HG03457 (cell line): ENCODE measurements at regions not wholly inside any gene's neighbourhood (a gene's known extent, or its start where the extent isn't known, plus 50 kb on each side); places are given as distances from the start of the nearest gene placed in this dataset.
"Not testable (repeated sequence)": the region's sequence is repeated elsewhere in the genome, so short reads cannot be mapped to it uniquely, and the experiment has no call there.

Source experiments
- ATAC-seq: cut with Tn5 transposase; IDR thresholded peaks from one replicate; pipeline ENCODE4 v1.9.1; 2021; ENCODE audit warnings: moderate number of reproducible peaks; ENCODE audit not compliant: unreplicated experiment

DNA sequence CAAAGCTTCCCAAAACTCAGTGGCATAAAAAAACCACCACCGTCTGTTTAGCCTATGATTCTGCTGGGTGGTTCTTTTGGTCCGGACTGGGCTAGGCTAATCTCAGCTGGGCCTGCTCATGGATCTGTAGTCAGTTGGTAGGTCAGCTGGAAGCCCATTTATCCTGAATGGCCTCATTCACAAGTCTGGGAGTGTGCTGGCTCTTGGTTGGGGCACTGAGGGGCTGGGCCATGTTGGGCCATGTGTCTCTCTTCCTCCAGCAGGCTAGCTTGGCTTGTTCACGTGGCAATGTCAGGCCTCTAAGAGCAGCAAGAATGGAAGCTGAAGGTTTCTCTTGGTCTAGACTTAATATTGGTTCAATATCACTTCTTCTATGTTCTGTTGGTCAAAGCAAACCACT is 95.7 kb upstream of the HS6ST1 start:
- no peak for ATAC-seq

DNA sequence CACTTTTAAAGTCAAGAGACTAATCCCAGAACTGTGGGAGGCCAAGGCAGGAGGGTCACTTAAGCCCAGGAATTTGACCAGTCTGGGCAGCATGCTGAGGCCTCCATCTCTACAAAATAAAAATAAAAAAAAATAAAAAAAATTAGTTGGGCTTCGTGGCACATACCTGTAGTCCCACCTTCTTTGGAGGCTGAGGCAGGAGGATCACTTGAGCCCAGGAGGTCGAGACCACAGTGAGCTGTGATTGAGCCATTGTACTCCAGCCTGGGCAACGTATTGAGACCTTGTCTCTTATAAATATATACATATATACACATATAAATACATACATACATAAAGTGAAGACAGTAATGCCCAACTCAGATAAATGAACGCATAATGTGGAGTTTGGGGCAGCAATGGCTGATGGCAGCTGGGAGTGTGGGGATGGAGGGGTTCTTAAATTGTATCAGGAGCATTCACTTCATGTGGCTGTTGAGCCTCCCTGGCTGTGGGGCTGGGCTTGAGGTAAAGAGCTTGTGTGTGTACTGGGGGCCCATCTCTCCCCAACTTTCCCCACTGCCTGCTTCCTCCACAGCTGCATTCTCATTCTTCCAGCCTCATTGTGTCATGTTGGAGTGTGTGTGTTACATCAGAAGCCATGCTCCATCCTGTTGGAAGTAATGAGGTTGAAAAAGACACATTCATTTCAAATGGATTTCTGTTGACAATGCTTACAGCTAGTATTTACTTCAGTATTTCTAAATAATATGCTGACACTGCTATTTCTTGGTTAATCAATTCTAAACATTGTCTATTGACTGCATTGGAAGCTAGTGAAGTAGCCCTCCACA is 96.5 kb upstream of the HS6ST1 start:
- no peak for ATAC-seq

DNA sequence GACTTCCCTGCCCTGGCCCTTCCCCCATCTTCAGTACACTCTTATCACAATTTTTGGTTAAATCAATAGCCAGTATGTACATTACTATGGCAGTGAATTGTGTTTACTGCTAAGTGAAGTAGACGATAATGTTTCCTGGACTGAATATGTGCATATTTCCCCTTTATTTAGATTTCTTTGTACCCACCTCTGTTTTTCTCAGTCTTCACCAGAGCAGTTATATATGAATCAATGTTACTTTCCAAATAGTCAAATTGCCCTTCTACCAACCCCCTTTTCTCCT is 97.1 kb upstream of the HS6ST1 start:
- ATAC-seq, result no peak

DNA sequence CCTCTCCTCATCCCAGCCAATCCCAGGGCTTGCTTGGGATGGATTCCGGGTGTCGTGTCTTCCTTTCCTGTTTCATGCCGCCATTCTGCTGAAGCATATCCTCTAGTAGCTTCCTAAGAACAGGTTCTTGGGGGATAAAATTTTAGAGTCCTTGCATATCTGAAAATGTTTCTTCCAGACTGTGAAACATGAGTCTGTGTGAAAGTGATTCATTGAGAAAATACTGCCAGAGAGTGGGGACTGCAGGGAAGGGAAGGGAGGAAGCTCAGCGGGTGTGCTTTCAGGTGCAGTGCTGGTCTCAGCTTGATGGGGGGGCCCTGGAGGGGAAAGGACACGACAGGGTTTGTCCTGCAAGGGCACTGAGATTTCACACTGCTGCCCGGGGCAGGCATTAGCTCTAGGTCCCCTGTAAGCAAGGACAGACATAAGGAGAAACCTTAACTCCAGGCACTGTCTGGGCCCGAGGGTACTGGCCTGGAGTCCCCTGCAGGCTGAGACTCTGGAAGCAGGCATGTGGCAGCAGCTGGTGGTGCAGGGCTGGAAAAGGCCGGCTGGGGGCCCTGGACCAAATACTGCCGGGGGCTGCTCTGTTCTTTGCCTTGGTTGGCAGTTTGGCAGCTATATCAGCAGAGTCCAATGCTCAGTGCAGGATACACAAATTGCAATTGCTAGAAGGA is 97.6 kb upstream of the HS6ST1 start:
- no peak for ATAC-seq

DNA sequence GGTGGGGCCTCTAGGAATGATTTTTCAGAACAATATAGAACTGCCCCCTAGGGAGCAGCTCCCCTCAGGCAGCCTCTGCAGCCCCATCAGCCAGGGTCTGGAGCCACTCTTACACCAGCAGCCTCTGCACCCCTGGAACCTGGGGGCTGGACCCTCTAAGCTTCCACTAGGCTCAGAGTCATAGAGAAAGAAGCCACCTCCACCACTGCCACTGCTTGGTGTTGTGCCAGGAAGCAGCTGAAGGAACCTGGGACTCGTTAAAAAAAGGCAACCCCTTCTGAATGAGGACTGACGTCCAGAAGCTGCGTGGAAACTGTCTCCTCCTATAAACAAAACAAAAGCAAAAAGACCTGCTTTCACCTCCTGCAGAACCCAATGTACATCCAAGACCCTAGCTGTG is 98.1 kb upstream of the HS6ST1 start:
- ATAC-seq, result no peak

DNA sequence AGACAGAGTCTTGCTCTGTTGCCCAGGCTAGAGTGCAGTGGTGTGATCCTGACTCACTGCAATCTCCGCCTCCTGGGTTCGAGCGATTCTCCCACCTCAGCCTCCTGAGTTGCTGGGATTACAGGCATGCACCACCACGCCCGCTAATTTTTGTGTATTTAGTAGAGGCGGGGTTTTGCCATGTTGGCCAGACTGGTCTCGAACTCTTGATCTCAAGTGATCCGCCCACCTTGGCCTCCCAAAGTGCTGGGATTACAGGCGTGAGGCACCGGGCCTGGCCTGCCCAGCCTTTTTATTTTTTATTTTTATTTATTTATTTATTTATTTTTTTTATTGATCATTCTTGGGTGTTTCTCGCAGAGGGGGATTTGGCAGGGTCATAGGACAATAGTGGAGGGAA is 98.6 kb upstream of the HS6ST1 start:
- not testable (repeated sequence) for ATAC-seq

DNA sequence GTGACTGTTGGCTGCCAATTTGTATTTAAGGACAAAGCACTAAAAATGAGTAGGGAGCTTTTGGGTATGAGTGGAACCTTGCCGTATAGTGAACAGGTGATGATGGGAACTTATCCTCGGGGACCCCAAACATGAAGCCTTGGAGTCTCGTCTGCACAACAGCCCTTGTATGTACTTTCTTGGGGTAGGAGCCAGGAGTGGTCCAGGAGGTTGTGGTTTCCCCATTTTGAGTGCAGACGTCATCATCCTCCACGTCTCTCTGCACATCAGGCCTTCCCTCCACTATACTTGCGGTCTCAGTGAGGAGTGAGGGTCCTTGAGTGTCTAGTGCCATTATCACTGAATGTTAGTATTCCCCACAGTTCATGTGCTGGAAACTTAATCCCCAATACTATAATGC is 101.5 kb upstream of the HS6ST1 start:
- ATAC-seq, result no peak

DNA sequence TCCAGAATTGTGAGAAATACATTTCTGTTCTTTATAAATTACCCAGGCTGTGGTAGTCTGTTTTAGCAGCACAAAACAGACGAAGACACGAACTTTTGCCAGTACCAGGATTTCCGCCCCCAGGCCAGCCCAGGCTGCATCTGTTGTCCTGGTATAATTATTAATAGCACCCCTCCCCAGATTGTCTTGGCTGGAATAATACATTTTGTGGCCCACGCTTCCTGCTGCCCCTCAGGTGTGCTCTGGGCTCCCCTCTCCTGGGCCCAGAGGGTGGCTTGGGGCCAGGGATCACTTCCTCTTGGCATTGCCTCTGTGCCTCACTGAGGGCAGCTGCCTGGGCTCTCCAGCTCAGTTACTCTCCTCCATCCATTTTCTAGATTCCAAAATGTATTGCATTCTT is 102.1 kb upstream of the HS6ST1 start:
- no peak for ATAC-seq

DNA sequence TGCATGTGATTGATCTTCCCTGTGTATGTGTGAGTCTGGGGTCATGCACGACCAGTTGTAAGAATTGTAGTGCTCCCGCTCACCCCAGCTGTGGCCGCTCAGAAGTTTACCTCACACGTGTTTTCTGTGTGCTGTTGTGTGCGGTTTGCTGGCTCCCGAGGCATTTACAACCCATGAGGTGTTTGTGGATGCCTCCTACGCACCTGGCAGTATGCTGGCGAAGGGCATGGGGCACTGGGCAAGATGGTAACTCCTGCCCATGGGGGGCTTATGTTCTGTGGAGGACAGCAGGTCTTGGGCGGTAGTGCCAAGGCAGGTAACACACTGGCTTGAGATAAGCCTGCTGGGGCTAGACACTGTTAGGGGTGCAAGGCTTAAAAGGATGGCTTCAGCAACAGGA is 102.6 kb upstream of the HS6ST1 start:
- no peak for ATAC-seq

DNA sequence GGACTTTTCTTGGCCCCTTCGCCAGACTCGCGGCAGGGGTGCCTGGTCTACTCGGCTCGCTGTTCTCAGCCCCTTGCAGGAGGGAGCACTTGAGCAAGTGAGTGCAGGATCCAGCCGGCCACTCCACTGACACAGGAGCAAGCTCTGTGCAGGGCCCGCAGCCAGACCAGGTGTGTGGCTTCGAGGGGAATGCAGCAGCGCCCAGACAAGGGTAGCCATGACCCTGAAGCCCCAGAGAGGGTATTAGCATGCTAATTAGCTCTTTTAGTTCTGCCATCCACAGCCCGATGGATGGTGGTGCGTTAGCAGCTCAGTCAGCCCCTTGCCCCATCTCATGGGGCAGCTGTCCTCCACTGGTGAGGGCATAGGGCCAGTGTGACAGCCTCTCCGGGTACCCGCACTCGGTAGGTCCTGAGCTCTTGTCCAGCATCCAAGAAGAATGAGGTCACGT is 103.2 kb upstream of the HS6ST1 start:
- ATAC-seq, result no peak

DNA sequence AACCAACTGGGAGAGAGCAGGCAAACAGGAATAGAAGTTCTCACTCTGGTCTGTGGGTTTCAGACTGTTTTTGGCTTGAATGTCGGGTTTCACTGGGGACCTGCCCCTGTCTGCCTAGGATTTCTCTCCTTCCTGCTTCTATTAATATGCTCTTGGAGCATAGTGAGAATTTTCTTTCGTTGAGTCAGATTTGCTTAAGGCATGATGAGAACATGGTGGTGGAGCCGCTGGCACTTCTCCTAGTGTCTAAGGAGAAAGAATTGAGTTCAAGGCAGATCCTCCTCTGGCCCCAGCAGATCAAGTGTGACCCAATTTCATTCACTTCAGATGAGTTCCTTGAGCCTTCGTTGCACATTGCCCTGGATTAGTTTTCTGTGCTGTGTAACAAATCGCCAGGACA is 103.9 kb upstream of the HS6ST1 start:
- ATAC-seq, result no peak

DNA sequence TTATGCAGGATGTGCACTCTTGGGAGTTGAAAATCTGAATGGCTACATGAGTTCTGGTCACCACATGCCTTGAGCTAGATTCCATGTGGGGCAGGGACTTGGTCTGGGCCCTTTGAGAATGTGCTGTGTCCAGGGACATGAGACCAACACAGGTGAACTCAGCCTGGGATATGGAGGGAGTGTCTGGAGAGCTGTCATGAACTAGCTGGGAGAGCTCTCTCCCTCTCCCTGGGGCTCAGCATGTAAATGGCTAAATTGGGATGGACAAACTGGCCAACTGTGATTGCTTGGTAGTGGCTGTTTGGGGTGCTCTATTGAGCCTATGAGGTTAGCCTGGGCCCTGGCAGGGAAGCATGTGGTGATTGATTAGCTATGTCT is 105.1 kb upstream of the HS6ST1 start:
- ATAC-seq, result no peak

DNA sequence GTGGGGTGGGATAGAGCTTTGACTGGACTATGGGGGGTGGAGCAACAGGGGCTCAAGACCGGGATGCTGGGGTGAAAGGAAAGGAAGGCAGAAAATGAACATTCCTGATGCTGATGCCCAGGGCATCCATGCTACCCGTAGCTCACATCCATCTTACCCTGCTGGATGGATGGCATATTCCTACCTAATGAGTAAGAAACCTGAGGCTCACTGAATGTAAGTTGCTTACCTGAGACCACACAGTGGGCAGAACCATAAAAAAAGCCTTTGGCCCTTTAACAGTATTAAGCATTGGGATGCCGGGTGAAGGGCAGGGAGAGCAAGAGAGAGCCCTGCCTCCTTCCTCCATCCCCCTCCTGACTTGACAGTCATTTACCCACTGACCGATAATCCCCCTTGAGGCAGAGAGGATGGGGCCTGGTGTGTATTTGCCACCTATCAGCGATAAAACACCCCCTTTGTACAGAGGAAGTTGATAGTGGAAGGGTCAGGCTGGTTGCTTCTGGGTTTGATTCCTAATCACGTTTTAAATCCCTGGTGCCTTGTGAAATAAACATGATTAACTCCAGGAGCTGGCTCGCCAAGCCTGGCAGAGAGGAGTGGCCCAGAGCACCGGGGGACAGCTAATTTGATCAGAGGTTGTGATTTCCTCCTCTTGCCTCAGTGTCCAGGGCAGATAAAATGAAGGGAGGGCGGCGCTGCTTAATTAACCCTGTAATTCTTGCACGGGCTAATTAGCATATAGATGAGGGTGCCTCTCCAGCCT is 105.9 kb upstream of the HS6ST1 start:
- no peak for ATAC-seq

DNA sequence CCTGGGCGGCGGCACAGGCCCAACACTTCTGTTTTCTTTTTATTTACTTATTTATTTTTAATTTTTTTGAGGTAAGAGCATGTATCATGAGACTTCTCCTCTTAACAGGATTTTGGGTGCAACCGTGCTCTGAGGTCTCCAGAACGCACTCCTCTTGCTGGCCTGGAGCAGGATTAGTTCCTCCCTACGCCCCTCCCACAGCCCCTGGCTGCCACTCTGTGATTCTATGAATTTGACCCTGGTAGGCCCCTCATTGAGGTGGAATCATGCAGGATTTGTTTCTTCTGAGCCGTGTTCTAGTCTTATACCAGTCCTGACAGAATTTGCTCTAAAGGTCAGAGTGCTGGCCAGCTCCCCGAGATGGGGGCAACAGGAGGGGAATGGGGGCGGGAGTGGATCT is 106.5 kb upstream of the HS6ST1 start:
- ATAC-seq, result no peak

DNA sequence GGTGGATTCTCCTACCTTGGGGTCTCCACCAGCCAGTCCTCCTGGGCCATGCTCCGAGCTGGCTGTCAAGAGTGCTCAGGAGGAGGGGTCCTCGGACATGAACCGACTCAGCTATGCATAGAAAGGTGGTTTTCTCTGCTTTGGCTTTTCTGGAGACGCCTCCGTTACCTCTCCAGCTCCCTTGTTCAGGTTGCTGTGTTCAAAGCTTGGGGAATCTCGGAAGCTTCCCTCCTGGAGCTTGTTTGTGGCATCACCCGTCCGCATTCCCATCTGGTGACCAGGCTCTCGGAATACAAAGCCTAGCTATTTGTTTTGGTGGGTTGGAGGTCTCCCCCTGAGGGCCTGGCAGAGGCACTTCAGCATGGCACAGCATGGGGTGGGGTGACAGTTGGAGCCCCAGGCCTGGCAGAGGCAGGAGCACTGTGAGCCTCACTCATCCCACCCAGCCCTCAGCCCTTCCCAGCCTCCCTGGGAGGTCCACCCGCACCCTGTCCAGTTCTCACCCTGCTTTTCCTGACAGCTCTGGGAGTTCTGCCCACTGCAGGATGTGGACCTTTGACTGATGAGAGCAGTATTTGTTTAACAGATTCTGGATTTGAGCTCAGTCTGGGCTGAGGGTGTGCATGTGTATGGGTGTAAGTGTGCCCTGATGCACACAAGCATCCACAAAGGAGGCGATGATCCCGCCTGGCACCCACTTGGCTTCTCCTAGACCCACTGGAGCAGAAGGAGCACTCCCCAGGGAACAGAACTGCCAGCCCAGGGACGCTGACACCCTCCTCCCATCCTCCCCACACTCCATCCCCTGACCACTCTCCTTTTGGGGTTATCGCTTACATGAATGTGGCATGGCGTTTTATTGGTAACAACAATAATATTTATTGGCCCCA is 107.3 kb upstream of the HS6ST1 start:
- ATAC-seq, result no peak

DNA sequence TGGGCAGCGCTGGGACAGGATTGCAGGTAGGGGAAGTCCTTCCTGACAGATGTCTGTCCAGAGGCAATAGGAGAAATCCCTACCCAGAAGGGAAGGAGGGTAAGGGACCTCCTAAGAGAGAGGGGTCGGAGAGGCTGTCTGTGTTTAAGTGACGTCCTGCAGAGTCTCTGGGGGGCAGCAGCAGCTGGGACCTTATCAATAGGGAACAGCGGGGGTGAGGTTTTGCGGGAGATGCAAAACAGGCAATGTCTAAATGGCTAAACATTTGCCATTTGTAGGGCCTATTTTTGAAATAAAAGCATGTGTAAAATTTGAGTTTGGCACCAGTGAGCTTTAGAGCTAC is 108.7 kb upstream of the HS6ST1 start:
- no peak for ATAC-seq

DNA sequence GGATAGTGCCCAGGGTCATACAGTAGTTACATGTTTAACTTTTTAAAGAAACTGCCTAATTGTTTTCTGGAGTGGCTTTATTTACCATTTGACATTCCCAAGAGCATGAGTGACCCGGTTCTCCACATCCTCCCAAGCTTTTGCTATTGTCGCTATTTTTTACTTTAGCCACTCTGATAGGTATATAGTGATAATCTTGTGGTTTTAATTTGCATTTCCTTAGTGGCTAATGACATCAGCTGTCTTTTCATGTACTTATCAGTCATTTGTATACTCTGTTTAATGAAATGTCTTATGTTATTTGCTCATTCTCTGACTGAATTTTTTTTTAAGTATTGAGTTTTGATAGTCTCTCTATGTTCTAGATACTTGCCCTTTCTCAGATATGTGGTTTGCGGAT is 109.7 kb upstream of the HS6ST1 start:
- no peak for ATAC-seq

DNA sequence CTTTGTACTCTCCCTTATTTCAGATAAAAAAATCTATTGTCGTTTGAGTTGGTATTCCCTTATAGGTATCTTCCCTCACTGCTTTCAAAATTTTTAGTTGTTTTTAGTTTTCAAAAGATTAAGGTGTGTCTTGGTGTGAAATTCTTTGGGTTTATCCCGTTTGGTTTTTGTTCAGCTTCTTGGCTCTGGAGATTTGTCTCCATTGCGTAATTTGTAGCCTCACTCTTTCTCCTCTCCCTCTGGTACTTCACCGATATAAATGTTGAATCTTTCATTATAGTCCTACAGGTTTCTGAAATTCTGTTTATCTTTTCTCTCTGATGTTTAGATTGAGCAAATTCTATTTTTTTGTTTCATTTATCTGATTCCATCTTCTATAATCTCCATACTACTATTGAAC is 113.8 kb upstream of the HS6ST1 start:
- ATAC-seq, result no peak

DNA sequence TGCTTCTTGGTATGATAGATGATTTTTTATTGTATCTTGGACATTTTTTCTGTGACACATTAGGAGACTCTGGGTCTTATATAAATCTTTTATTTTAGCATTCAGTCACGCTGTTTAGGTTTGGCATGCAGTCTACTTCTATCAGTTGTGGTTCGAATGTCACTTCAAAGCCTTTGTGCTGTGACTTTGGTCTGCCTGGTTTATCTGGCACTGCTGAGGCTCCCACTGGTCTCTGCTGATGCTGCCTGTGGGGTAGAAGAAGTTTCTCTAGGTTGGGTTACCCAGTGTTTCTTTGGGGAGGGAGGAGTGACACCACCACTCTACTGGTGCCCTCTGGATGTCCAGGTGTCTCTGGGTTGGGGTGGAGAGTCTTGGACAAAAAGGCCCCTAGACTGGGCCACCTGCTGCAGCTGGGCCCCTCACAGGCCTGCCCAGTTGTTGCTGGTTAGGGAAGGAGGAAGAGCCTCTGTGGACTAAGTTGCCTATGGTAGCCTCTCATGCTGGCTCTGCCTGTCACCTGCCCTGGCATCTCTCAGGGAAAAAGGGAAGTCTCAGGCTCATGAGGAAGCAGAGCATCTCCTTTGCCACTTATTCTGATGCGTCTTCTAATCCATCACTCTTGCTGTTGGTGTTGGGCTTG is 115.4 kb upstream of the HS6ST1 start:
- no peak for ATAC-seq

DNA sequence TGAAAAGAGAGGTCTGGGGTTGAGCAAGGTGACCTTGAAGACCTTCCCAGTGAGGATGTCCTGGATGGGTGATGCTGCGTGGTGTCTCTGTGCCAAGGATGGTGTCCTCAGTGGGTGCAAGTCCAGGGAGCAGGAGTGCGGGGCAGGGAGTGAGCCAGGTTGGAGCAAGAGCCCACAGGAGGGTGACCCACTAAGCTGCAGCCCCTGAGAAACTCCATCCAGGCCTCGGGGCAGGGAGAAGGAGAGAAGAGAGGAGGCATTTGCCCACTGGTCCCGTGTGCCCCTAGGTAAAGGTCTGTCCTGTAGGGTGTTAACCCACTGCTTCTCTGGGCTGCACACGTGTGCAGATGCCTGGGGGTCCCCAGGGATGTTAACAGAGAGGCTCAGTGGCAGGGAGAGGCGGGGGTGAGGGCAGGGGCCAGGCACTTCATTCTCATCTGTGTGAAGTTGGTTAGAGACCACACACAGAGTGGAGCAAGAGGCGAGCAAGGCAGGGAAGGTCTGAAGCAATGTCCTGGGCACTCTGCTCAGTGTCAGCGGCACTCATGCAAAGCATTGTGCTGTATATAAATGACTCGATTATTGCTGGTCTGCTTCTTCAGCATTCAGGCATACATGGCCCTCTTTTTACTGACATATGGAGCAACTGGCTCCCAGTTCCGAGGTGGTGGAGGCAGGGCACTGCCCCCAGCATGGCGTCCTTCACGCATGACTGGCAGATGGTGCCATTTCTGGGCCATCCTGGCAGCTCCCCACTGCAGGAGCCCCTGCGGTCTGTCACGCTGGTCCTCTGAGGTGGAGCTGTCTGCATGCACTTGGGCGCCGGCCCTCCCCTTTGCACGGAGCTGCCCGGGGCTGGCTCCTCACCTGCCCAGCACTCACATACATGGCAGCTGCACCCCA is 117.2 kb upstream of the HS6ST1 start:
- ATAC-seq, result no peak
